Eye (tissue), 1 donor: ENCODE measurements at regions not wholly inside any gene's neighbourhood (a gene's known extent, or its start where the extent isn't known, plus 50 kb on each side); places are given as distances from the start of the nearest gene placed in this dataset.

Experiments used
- DNase-seq: peaks from one replicate; pipeline ENCODE4 v3.0.0-alpha.2; 2015

DNA sequence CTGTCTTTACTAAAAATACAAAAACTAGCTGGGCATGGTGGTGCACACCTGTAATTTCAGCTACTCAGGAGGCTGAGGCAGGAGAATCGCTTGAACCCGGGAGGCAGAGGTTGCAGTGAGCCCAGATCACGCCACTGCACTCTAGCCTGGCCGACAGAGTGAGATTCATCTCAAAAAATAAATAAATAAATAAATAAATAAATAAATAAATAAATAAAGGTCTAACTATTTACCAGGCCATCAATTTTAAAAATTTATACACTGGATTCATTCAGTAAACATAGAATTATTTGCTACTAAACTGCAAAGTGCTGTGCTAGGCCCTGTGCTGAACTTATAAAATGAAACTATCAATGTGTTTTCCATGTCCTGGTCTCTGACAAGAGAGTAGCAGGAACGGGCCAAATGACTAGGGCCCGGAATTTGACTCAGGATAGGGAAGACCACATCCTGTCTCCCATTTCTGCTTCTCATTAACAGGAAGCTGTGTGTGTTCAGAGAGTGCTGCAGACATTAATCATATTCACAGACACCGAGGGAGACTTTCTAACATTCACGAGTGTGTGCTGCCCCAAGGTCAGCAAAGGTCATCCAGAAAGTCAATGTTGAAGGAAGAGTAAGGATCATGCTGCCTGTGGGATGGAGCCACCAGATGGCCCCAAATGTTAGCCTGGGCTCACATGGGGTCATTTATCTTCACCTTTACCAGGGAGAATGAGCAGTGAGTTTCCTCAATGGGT lies 95.8 kb downstream of the SPP2 start:
- DNase-seq = peak; percentile 24

DNA sequence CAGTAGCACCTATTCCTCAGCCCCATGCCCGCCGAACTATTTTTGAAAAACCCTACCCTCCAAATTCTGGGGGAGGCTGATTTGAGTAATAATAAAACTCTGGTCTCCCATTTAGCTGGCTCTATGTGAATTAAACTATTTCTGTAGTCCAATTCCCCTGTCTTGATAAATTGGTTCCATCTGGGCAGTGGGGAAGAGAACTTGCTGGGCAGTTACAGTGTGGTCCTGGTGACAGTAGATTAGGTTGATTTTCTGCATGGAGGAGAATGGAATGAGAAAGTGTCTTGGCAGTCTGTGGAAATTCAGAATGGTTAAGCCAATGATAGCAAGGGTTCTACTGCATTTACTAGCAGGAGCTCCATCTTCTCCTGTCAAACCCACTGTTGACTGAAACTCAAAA lies 95.0 kb downstream of the SPP2 start:
- no peak for DNase-seq

GRCh38 chr2:234145057-234145456 lies 94.6 kb downstream of the SPP2 start:
- DNase-seq = no peak

GRCh38 chr2:234143896-234144295 lies 93.4 kb downstream of the SPP2 start:
- no peak for DNase-seq

DNA sequence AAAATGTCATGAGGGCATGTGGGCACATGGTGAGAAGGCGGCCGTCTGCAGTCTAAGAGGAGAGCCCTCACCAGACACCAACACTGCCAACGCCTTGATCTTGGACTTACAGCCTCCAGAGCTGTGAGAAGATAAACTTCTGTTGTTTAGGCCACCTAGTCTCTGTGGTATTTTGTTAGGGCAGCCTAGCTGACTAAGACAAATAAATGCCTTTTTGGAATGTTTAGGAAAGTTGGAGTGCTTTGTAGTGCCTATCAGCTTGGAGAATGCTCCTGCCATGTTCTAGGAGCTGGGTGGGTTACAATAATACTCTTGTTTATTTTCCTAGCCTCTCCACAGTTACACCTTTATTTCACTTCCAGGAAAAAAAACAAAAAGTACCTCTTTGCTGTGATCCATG lies 92.0 kb downstream of the SPP2 start:
- DNase-seq = no peak

- no peak for DNase-seq
Measured at GRCh38 chr2:234139755-234140154, 89.3 kb downstream of the SPP2 start.

- no peak for DNase-seq
Measured at GRCh38 chr2:234138836-234139235, 88.3 kb downstream of the SPP2 start.

DNA sequence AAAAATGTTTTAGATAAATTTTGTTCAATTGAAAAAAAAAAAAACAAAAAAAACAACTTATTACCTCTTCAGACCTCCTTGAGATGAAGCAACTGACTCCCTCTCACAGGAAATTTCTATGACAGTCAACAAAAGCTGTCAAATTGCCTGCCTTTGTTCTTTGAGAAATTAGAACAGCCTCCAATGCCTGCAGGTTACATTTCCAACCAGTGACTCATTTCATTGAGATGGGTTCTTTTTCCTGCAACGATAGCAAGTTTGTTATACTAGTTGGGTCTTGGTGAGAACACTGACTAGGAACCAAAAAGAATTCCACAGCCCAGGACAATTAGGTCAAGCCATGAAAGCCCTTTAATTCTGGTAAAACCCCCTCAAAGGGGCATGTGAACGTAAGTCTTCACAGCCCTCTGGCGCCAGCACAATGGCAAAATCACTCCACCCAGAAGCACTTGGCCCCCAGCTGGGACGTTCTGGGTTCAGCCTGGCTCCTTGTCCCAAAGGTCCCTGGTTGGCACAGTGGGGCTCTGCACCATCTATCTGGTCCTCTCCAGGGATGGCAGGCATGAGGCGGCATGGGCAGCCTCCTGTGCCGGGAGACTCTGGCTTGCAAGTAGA lies 87.0 kb downstream of the SPP2 start:
- DNase-seq = no peak

DNA sequence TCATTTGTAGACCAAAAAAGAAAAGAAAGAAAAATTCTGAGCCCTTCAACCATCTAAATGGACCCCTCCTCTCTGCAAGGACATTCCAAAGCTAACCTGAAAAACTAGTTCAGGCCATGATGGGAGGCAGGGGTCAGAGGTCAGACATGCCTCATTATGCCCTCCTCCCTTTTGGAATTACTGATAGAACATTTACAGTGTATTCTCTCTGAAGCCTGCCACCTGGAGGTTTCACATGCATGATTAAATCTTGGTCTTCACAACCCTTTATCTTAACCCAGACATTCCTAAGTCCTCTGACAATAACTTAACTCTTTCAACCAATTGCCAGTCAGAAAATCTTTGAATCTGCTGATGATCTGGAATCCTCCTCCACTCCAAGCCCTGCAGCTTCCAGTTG lies 86.0 kb downstream of the SPP2 start:
- DNase-seq = no peak

DNA sequence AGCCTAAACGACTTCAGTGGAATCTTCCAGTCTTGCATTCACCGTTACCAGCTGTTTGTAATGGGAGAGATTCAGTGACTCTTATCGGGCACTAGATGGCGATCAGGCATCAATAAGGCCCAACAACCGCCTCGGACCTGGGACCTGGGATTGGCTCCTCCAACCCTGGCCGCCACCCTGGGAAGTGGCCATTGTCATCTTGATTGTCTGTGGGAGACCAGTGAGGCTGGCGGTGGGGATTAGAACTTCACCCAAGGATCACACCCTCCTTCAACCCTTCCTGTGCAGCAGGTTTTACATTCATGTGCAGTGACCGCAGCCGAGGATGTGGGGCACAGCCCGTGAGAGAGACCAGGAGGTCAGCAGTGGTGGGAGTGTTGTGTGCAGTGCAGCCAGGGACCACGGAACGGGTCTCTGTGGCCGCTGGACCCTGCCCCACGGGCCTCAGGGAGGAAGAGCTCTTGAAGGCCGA lies 85.3 kb downstream of the SPP2 start:
- peak; percentile 94 for DNase-seq

GRCh38 chr2:234134496-234134895 lies 84.0 kb downstream of the SPP2 start:
- DNase-seq = no peak

DNA sequence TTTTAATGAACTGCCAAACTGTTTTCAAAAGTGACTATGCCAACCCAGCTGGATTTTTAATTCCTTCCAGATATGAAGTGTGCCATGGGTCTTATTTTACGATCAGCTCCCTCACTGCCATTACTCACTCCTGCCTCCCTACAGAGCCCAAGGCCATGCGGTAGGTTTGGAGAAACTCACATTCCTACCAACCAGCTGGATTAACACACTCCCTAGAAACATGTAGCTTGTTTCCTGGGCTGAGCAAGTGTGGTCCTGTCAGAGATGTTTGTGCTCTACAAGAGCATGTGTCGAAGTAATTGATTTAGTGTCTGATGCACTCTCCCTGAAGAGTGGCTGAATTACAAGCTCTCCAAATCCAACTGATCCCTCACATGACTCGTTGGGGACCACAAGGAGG lies 82.5 kb downstream of the SPP2 start:
- DNase-seq = peak; percentile 50

DNA sequence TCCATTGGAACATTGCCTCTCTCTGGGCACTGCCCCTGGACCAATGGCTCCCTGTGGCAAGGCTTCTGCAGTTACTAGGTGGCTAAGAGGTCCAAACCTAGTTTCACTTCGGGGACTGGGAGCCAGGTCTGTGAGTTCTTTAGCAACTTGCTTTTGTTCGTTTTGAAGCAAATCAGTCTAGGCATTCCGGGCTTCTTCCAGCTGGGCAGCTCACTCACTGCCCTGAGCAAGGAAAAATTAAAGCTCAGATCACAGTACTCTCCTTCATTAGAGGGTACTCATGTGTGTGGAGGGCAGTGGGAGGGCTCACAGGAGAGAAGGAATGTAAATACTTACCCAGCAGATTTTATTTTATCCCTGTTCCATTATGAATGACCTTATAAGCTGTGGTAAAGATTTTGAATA lies 80.3 kb downstream of the SPP2 start:
- DNase-seq = peak; percentile 86

- DNase-seq = no peak
Measured at GRCh38 chr2:234128606-234129005, 78.1 kb downstream of the SPP2 start.
